Ovary (tissue), 7 donors: ENCODE measurements at regions not wholly inside any gene's neighbourhood (a gene's known extent, or its start where the extent isn't known, plus 50 kb on each side); places are given as distances from the start of the nearest gene placed in this dataset.

ENCODE experiments used
- DNase-seq, 5 donors: peaks; one replicate each; pipeline ENCODE4 v3.0.0-alpha.2; 2019 to 2020
- H3K27ac ChIP-seq, 2 donors: fragments of 200-600 bp; one replicate each; pipeline versions ENCODE4 v1.5.1 to v1.8.0; 2019 to 2022
- H3K27me3 ChIP-seq: fragments of 200-600 bp; one replicate; pipeline ENCODE4 v1.8.0; 2022
- H3K36me3 ChIP-seq: fragments of 200-600 bp; sonication (generic); one replicate; pipeline ENCODE4 v1.5.1; 2019
- H3K4me1 ChIP-seq: one replicate; pipeline ENCODE4 v1.8.1; 2013; ENCODE audit warnings: mild to moderate bottlenecking, moderate library complexity; ENCODE audit not compliant: insufficient read depth
- H3K4me3 ChIP-seq: fragments of 200-600 bp; sonication (generic); one replicate; pipeline ENCODE4 v1.5.1; 2017
- H3K9me3 ChIP-seq, 2 donors: fragments of 200-600 bp in 1 of 2; sonication (generic) in 1 of 2; one replicate each; pipeline versions ENCODE4 v1.5.1 to v1.8.1; 2013 to 2019; ENCODE audit warnings: mild to moderate bottlenecking in 1 of 2, moderate library complexity in 1 of 2
- CTCF ChIP-seq, 3 donors: fragments of 450-650 bp in 2 of 3; fragments of 200-600 bp in 1 of 3; IDR thresholded peaks; one replicate each; pipeline versions ENCODE4 v1.5.1 to v1.8.0; 2016 to 2022; ENCODE audit warnings: antibody characterized with exemption in 3 of 3, mild to moderate bottlenecking in 1 of 3
- EP300 ChIP-seq: sonication (generic); formaldehyde crosslinking; IDR thresholded peaks from one replicate; pipeline ENCODE4 v1.6.1; 2017; ENCODE audit warnings: antibody characterized with exemption
- POLR2A ChIP-seq: fragments of 450-650 bp; IDR thresholded peaks from one replicate; pipeline ENCODE4 v1.6.1; 2017; ENCODE audit warnings: antibody characterized with exemption, mild to moderate bottlenecking, moderate library complexity
- WGBS, 3 donors: extraction: QIAGEN DNeasy Blood & Tissue Kit in 1 of 3; methylation state at CpG; one replicate each; pipeline versions ENCODE4 v1.1.5 to v1.1.7; 2013 to 2017; 5-methylcytosine and 5-hydroxymethylcytosine counted together
- intact Hi-C, 4 donors: fragments of 100-400 bp; cut with DNase I; formaldehyde crosslinking; loops; one replicate each; pipeline versions ENCODE4 v1.11.0 to v1.15.1; 2022 to 2023
- donor health status: DM: no; HTN: no; CAD: no; lungs with moderate emphysema.
- donor health status: DM: no; HTN: no; CAD: no.
- donor health status: Bipolar disorder and iron deficiency.
- donor health status: DM: no; HTN: no; CAD: no.
- donor health status: DM: yes; HTN: yes; CAD: no.

- Histone ChIP-seq H3K4me3 (no peak overlapping the region), H3K4me1 (no peaks in the 10 kb centered on the region), H3K27ac (no peak overlapping the region), H3K27me3 (no peaks in the 10 kb centered on the region), H3K9me3 (no peaks in the 10 kb centered on the region), H3K36me3 (no peaks in the 10 kb centered on the region)
- intact Hi-C loops: no loop called here
- WGBS, 3 donors: 94 to 96% (median 96%) methylated on average over 4 of the region's 4 CpGs
- TF ChIP-seq EP300 (no peak), CTCF (IDR thresholded peaks at IDR 0.05) (no peak), POLR2A (no peak)
- DNase-seq: no peak
Observed at GRCh38 chr6:147750413-147750812, 241.9 kb downstream of the SAMD5 start.

GRCh38 chr6:147751232-147751631, 242.7 kb downstream of the SAMD5 start:
- intact Hi-C loops: no loop called here

GRCh38 chr6:147752689-147753403, 244.4 kb downstream of the SAMD5 start:
- TF ChIP-seq CTCF (IDR thresholded peaks at IDR 0.05) (no peak), EP300 (no peak), POLR2A (no peak)
- Histone ChIP-seq H3K9me3 (no peaks in the 10 kb centered on the region), H3K36me3 (no peaks in the 10 kb centered on the region), H3K27me3 (no peaks in the 10 kb centered on the region), H3K27ac (no peak overlapping the region), H3K4me3 (no peak overlapping the region), H3K4me1 (no peaks in the 10 kb centered on the region)
- intact Hi-C loops: no loop called here
- 24 to 36% (median 26%) methylated on average over 4 of the region's 4 CpGs for WGBS, 3 donors
- DNase-seq: no peak

More at GRCh38 chr6:147751232-147751631, 242.7 kb downstream of the SAMD5 start:
- Histone ChIP-seq H3K27me3 (no peaks in the 10 kb centered on the region), H3K4me3 (no peak overlapping the region), H3K27ac (no peak overlapping the region), H3K4me1 (no peaks in the 10 kb centered on the region), H3K36me3 (no peaks in the 10 kb centered on the region), H3K9me3 (no peaks in the 10 kb centered on the region)
- DNase-seq: no peak
- WGBS, 3 donors: 75 to 78% (median 77%) methylated on average over 6 of the region's 6 CpGs
- no peak for TF ChIP-seq EP300
- TF ChIP-seq POLR2A: no peak
- no peak for TF ChIP-seq CTCF (IDR thresholded peaks at IDR 0.05)

- Histone ChIP-seq H3K9me3 (no peaks in the 10 kb centered on the region), H3K27ac (no peak overlapping the region), H3K4me1 (peaks cover 2% of the 10 kb centered on the region), H3K36me3 (no peaks in the 10 kb centered on the region), H3K27me3 (no peaks in the 10 kb centered on the region), H3K4me3 (no peak overlapping the region)
- intact Hi-C loops: no loop called here
- DNase-seq: no peak
- WGBS, 3 donors: 90 to 94% (median 92%) methylated on average over 3 of the region's 3 CpGs
- TF ChIP-seq POLR2A (no peak), EP300 (no peak), CTCF (IDR thresholded peaks at IDR 0.05) (no peak)
Observed at GRCh38 chr6:147755999-147756398, 247.5 kb downstream of the SAMD5 start.
